GM21717 (cell line): ENCODE measurements at regions not wholly inside any gene's neighbourhood (a gene's known extent, or its start where the extent isn't known, plus 50 kb on each side); places are given as distances from the start of the nearest gene placed in this dataset.
"Not testable (repeated sequence)": the region's sequence is repeated elsewhere in the genome, so short reads cannot be mapped to it uniquely, and the experiment has no call there.

Experiments used
- ATAC-seq: cut with Tn5 transposase; IDR thresholded peaks from one replicate; pipeline ENCODE4 v1.9.1; 2021; ENCODE audit warnings: mild to moderate bottlenecking, moderate library complexity; ENCODE audit not compliant: unreplicated experiment

DNA sequence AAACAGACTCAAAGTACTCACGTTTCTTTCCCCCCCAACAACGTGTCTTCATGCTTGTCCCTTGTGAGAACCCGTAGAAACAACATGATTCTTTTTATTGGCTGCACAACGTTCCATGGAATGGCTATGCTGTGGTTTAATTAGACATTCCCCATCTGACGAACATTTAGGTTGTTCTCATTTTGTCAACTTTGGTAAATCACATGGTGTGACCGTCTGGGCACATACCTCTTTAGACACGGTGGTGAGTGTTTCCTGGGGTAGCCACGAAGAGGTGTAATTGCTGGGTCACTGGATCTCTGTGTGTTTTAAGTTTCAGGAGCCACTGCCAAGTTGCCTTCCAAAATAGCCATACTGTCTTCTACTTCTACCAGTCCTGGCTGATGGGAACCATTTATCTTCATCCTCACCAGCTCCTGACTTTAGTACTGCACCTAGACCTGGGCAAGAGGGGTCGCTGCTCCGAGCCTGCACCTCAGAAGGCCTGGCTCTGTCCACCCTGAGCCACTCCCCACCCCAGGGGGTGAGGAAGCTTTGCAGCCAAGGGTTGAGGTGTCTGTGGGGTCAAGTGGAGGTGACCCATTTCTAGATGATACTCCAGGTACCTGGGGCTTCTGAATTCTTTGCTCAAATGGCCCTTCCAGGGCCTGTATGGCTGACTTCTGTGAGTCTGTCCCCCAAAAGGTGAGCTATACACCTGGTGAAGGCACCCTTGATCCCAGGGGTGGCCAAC, 84.7 kb downstream of the IRX5 start:
- no peak for ATAC-seq

DNA sequence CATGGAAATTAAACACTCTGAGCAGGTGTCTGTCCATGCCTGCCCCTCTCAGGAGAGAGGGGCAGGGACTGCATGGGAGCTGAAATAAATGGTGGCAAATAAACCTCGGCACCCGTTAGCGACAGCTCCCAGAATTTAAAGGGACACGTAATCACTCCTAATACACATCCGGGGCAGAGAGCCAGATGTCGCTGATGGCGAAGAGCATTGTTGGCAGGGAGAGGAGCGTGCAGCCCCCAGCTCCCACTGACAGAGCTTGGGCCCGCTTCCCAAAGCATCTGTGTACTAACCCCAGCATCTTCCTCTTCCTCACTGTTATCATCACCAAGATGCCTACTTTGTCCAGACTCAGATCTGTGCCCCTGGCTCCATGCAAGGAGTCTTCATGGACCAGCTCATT, 85.8 kb downstream of the IRX5 start:
- ATAC-seq, result no peak

DNA sequence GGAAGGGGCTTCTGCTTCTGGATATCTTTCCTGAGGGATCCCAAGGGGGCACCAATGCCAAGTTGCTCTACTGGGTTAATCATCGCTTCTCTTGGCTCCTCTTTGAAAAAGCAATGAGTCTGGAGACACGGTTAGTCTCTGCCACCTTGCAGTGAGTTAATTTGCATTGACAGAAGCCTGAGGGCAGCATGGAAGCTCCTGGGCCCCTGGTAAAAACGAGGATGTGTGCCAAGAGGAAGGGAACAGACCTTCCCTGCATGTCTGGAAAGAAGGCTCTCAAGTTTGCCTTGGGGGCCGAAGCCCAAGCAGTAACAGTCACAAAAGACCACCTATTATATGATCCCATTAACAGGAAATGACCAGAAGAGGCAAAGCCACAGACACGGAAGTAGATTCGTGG, 86.7 kb downstream of the IRX5 start:
- ATAC-seq, result no peak

DNA sequence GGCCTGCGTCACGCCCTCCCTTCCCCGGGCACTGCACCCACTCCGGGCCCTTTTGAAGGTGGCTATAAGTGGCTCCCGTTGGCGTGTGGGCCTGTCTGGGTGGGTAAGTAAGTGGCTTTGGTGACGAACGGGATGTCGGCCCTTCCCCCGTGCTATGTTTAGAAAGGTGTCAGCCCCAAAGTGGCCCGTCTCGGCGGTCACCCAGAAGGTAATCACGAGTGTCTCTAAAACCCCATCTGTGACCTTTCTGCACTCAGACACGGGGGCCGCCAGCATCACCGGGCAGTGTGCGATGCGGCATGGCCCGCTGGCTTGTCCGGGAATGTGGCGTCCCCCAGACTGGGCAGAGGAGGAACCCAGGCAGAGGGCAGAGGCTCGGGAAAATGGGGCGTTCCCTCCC, 88.2 kb downstream of the IRX5 start:
- ATAC-seq, result no peak

DNA sequence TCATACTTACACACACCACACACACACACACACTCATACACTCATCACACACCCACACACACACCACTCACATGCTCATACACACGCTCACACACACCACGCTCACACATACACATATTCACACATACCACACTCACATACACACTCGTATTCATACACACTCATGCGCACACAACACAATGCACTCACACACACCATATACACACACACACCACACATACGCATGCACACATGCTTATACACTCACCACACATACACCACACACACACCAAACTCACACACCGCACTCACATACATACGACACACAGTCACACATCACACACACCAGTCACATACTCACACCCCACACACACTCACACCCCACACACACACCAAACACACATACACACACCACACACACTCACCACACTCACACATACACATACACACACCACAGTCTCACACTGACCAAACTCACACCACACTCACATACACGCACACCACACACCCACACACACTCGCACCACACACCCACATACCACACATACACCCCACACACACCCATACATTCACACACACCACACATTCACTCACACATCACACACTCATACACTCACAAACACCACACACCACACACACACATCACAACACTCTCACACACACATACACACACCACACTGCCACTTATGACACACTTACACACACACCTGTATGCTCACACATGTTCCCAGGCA, 88.9 kb downstream of the IRX5 start:
- no peak for ATAC-seq

DNA sequence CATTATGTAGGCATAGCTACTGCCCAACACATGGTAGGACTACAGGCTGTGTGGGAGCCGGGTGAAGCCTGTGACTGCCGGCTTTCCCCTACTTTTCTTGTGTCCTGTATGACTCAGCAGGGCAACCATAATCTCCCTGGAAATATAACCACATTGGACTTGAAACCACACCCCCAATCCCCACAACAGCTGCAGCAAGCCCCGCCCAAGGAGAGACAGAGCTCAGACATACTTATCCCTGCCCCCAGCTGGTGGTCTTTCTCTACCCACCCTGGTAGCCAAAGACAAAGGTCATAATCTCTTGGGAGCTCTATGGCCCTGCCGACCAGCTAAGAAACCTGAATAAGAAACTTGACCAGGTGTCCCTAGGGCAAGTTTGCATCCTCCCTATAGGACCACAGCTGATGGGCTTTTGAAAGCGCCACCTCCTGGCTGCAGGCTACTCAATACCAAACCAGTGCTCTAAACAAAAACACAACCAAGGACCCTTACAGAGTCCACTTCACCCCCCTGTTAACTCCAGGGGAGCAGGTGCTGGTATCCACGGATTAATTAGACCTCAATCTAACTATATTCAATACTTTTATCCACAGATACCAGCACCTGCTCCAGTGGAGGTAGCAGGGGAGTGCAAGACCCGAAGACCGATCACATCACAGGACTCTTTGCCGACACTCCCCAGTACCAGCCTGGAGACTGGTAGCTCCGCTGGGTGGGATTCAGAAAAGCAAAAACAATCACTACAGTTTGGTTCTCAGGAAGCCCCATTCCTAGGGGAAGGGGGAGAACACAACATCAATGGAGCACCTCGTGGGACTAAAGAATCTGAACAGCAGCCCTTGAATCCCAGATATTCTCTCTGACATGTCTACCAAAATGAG, 91.2 kb downstream of the IRX5 start:
- no peak for ATAC-seq

DNA sequence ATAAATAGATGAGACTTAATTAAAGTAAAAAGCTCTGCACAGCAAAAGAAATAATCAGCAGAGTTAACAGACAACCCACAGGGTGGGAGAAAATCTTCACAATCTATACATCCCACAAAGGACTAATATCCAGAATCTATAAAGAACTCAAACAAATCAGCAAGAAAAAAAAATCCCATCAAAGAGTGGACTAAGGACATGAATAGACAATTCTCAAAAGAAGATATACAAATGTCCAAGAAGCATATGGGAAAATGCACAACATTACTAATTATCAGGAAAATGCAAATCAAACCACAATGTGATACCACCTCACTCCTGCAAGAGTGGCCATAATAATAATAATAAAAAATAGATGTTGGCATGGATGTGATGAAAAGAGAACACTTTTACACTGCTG, 96.6 kb downstream of the IRX5 start:
- ATAC-seq, result not testable (repeated sequence)

DNA sequence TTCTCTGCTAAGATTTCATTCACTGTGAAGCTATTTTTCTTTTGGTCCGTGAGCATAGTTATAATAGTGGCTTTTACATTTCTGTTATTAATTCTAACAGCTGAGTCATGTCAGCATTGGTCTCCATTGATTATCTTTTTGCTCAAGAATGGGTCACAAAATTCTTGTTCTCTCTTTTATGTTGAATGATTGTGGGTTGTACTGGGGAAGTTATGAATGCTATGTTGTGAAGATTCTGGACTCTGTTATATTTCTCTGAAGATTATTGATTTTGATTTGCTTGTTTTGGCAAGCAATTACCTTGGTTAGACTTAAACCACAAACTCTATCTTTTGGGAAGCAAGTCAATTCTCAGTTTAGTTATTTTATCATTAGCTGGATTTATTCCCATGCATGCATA, 98.8 kb downstream of the IRX5 start:
- ATAC-seq, result no peak

DNA sequence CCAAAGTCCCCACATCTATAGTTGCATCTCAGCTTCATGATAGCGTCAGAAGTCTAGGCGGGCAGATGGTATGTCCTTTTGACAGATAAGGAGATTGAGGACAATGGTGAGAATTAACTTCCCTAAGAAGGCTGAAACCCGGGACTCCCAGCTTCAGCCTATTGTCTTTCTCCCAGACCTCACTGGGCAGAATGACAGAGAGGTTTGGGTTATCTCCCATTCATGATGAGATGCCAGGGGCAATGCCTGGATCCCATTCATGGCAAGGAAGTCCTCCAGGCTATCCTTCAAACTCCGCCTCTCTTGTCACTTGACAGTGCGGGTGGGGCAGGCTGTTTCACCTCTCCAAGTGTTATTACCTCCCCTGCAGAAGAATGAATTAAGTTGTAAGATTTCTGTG, 100.3 kb downstream of the IRX5 start:
- no peak for ATAC-seq

DNA sequence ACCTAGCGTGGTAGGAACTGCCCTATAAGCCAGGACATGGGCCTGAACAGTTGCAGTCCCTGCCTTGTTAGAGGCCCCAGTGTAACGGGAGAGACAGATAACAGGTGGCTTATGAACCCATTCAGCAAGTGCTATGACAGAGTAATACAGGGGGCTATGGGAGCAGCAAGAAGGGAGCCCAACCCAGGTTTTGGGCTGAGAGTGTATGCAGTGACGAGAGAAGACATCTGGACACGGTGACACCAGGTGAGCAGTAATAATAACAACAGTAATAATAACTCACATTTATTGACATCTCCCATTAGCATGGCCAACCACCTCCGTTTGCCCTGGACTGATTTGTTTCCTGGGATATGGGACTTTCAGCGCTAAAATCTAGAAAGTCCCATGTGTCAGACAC, 100.8 kb downstream of the IRX5 start:
- ATAC-seq, result no peak

DNA sequence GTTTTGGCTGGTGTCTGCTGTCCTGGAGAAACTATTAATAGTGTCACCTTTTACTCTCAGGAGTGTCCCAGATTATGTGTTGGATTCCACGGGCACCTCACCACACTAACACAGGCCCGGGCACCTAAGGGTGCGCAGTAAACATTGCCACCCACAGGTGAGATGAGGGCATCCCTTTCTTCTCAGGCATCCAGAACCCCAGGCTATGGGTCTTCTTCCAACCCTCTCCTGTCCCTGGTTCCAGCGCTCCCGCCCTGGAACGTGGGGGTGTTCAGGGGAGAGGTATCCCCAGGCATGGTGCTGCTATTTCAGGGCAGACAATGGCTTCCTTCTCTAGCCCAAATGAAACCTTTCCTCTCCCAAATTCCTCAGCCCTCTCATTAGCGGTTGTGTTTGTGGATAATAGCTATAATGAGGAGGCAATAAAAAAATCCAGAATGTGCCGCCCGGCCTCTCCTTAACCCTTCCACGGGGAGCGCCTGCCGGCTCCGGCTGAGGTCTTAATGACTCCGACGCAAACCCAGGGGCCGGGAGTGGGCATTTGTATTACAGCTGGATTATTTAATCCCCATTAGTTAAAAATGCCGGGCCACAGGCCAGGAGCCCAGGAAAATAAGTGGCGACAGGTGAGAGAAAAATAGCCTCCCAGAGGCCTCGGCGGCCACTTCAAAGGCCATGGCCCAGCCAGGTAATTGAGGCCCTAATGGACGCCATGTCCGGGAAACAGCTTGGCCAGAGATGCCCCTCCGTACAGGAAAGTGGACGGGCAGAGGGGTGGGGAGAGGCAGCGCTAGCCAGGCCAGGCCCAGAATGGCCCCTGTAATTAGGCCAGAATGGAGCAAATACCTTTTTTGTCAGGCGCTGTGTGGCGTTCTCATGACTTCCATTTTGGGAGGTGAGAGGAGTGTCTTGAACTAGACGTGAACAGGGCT, 102.8 kb downstream of the IRX5 start:
- no peak for ATAC-seq

DNA sequence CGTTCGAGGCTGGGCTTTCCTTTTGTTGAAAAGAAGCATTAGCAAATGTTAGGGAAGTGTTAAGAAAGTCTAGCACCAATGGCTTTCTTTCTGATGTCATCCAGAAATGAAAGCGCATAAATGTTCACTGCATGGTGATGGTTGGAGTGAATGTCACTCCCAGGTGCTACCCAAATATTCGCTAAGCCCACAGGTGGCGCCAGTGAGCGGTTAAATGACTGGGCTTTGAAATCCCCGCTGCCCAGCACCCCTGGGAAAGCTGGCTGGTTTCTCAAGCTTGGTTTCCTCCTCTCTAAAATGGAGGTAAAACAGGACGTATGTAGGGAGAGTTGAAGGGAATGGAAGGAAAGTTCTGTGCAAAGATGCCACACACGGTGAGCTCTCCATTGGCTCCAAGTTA, 104.4 kb downstream of the IRX5 start:
- ATAC-seq, result no peak

DNA sequence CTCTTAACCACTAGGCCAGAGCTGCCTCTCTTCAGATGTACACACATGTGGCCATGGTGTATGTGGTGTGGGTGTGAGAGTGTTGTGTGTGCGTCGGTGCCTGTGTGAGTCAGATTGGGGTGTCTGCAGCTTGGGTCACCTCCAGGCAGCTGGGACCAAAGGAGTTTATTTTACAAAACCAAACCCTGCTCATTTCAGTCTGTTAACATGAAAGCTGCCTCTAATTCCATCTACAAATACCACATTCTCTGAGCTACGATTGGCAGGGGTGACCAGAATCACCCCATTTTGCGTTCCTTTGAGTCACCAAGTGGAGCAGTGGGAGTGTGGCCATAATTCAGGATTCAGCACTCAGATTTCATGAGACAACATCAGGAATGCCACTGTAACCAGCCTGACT, 105.3 kb downstream of the IRX5 start:
- no peak for ATAC-seq

DNA sequence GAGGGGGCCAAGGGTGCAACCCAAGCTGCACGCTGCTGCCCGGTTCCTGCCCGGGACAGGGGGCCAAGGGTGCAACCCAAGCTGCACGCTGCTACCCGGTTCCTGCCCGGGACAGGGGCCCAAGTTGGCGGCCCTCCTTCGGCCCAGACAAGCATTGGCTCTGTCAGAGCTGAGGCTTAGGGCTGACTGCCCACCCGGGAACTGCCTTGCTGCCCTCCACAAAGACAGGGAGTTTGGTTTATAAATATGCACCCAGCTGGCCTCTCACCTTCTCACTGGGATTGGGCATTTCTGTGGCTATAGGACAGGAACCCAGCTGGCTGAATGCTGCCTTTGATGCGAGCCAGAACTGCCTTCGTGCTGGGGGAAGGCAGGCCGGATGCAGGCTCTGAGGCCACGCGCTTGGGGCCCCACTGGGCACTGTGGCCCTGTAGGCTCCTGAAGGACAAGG, 105.7 kb downstream of the IRX5 start:
- ATAC-seq, result no peak

DNA sequence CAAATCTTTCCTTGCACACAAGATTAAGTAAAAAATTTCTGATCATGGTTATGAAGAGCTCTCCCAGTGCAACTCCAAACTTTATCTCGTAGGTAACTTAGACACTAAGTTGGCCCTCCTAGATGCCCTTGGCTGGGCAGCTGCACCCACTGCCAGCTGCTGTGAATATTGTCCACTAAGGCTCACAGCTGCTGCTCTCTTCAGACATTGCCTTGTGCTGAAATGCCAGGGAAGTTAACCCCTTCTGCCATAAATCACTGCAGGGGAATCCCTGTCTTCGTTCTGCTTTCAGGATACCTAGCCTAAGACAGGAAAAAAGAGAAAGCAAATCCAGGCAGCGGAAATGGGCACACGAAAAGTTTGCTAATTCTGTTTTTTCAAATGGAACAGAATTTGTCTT, 106.4 kb downstream of the IRX5 start:
- no peak for ATAC-seq

DNA sequence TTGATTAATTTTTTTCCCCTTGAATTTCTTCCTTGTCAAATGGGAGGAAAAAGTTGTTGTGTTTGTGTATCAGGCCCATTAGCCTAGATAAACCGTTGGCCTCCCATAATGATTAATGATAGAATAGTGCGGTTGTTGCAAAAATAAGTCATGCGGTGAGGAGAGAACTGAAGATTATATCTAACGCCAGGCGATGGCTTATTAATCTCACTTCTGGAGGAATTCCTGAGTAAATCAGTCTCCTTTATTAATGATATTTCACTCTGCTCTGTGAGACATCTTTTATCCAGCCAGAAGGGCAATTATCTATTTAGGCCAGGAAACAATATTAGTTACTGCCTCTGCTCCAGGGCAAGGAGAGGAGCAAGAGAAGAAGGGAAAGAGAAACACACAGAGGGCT, 107.3 kb downstream of the IRX5 start:
- no peak for ATAC-seq

DNA sequence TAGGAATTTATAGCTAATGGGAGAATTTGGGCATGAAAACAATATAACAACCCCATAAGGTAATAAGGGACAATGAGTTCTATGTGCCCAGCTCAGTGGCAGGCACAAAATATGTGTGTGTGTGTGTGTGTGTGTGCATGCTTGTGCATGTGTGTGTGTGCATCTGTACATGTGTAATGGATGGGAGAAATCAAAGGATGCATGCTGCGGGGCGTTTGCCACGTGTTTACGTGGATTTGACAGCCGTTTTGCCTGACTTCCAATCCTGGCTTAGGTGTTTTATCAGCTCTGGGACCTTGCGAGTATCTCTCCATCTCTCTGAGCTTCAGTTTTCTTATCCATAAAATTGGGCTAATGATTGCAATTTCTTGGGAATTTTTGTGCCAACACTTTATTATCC, 108.4 kb downstream of the IRX5 start:
- ATAC-seq, result no peak

DNA sequence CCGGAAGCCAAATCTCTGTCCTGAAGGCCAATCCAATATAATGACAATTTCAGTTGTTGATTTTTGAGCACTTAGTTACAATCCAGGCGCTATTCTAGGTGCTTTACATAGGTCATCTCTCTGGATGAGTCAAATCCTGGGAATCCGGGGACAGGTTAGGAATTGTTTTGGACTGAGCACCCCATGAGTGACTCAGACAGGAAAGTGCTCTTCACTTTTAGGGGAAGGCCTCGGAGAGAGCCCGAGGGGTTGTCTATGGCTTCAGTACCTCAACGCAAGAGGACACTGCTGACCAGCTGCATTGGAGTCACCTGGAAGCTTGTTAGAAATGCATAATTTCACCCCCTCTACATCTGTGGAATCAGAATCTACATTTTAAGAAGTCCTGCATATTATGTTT, 108.8 kb downstream of the IRX5 start:
- ATAC-seq, result no peak

DNA sequence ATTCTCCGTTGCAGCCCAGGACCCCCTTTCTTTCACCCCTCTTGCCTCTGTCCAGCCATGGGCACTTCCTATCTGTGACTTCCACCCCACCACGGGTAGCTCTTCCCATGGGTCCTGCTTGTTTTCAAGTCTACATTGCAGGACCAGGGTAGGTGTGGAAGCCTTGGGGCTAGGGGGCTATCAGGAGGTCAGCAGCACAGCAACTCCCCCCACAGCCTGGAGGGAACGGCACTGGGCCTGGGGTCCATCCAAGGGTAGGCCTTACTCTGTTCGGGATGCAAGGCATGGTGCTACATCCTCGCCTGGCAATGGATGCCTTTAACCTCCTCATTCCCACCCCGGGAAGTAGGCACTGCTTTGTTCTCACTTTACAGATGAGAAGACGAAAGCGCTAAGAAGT, 109.3 kb downstream of the IRX5 start:
- no peak for ATAC-seq

DNA sequence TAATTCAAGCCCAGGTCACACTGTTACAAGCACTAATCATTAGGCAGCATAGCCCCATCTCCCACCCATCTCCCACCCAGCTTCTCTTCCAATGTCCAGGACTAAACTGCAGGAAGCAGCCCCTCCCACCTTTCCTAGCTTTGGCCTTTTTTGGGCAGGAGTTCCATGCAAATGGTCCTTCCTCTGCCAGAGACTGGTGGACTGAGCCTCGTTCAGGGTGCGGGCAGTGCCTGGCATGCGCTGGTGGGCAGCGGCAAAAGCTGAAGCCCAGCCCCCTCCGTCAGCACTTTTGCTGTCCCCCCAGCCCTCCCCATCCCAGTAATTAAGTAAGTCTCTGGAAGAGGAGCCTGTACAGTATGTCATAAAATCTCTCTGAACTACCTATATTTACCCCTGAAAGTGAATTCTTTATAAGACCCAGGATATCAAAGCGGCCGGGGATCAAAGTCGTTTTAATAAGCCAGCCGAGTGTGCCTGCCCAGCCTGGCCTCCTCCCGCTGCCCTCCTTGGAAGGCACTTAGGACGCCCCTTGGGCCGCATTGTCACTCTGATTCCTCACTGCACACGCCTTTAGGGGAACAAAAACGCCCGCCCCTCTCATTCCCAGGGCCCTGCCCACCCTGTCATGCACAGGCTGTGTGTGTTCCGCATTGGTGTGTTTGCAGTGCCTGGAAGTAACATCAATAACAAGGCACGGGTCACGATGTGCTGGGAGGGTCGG, 109.9 kb downstream of the IRX5 start:
- no peak for ATAC-seq
